ENCODE measurements at regions not wholly inside any gene's neighbourhood (a gene's known extent, or its start where the extent isn't known, plus 50 kb on each side); places are given as distances from the start of the nearest gene placed in this dataset.
A peak's percentile ranks its signal among the peaks of the same experiment; 100 is the strongest.

GRCh38 chr4:170666909-170667308, 577.2 kb upstream of the AADAT start:
- no peak for TF ChIP-seq CTCF (conservative IDR thresholded peaks at IDR 0.05; ENCODE audit: control insufficient read depth, insufficient read depth, low read depth, low read length)
- DNase-seq (ENCODE audit: low read depth): no peak
- no peak overlapping the region for H3K4me3 ChIP-seq (ENCODE audit: control insufficient read depth, low read depth, low read length)

GRCh38 chr4:170662250-170662649, 572.5 kb upstream of the AADAT start:
- no peak overlapping the region for H3K4me3 ChIP-seq (ENCODE audit: control insufficient read depth, low read depth, low read length)
- no peak for DNase-seq (ENCODE audit: low read depth)
- TF ChIP-seq CTCF (conservative IDR thresholded peaks at IDR 0.05; ENCODE audit: control insufficient read depth, insufficient read depth, low read depth, low read length): no peak

- H3K4me3 ChIP-seq (ENCODE audit: control insufficient read depth, low read depth, low read length): no peak overlapping the region
- TF ChIP-seq CTCF (conservative IDR thresholded peaks at IDR 0.05; ENCODE audit: control insufficient read depth, insufficient read depth, low read depth, low read length): no peak
- DNase-seq (ENCODE audit: low read depth): peak; percentile 22
These were observed 568.0 kb upstream of the AADAT start for GRCh38 chr4:170657761-170658160.

GRCh38 chr4:170656506-170656905, 566.8 kb upstream of the AADAT start:
- no peak for DNase-seq (ENCODE audit: low read depth)
- H3K4me3 ChIP-seq (ENCODE audit: control insufficient read depth, low read depth, low read length): no peak overlapping the region
- TF ChIP-seq CTCF (conservative IDR thresholded peaks at IDR 0.05; ENCODE audit: control insufficient read depth, insufficient read depth, low read depth, low read length): no peak

- H3K4me3 ChIP-seq (ENCODE audit: control insufficient read depth, low read depth, low read length): no peak overlapping the region
- TF ChIP-seq CTCF (conservative IDR thresholded peaks at IDR 0.05; ENCODE audit: control insufficient read depth, insufficient read depth, low read depth, low read length): no peak
- peak; percentile 33 for DNase-seq (ENCODE audit: low read depth)
These were observed 562.8 kb upstream of the AADAT start for GRCh38 chr4:170652571-170652970.

GRCh38 chr4:170651786-170652185, 562.0 kb upstream of the AADAT start:
- DNase-seq (ENCODE audit: low read depth): peak; percentile 76
- TF ChIP-seq CTCF (conservative IDR thresholded peaks at IDR 0.05; ENCODE audit: control insufficient read depth, insufficient read depth, low read depth, low read length): no peak
- no peak overlapping the region for H3K4me3 ChIP-seq (ENCODE audit: control insufficient read depth, low read depth, low read length)

GRCh38 chr4:170627418-170627817, 537.7 kb upstream of the AADAT start:
- TF ChIP-seq CTCF (conservative IDR thresholded peaks at IDR 0.05; ENCODE audit: control insufficient read depth, insufficient read depth, low read depth, low read length): no peak
- no peak overlapping the region for H3K4me3 ChIP-seq (ENCODE audit: control insufficient read depth, low read depth, low read length)
- DNase-seq (ENCODE audit: low read depth): no peak
